ENCODE measurements at regions not wholly inside any gene's neighbourhood (a gene's known extent, or its start where the extent isn't known, plus 50 kb on each side); places are given as distances from the start of the nearest gene placed in this dataset.

- TF ChIP-seq CTCF (IDR thresholded peaks at IDR 0.05; ENCODE audit: poor library complexity, severe bottlenecking) (no peak), EZH2 (IDR thresholded peaks at IDR 0.05; ENCODE audit: borderline replicate concordance, insufficient read depth, low read length, poor library complexity, severe bottlenecking) (no peak)
- TF ChIP-seq, protein P1, sequence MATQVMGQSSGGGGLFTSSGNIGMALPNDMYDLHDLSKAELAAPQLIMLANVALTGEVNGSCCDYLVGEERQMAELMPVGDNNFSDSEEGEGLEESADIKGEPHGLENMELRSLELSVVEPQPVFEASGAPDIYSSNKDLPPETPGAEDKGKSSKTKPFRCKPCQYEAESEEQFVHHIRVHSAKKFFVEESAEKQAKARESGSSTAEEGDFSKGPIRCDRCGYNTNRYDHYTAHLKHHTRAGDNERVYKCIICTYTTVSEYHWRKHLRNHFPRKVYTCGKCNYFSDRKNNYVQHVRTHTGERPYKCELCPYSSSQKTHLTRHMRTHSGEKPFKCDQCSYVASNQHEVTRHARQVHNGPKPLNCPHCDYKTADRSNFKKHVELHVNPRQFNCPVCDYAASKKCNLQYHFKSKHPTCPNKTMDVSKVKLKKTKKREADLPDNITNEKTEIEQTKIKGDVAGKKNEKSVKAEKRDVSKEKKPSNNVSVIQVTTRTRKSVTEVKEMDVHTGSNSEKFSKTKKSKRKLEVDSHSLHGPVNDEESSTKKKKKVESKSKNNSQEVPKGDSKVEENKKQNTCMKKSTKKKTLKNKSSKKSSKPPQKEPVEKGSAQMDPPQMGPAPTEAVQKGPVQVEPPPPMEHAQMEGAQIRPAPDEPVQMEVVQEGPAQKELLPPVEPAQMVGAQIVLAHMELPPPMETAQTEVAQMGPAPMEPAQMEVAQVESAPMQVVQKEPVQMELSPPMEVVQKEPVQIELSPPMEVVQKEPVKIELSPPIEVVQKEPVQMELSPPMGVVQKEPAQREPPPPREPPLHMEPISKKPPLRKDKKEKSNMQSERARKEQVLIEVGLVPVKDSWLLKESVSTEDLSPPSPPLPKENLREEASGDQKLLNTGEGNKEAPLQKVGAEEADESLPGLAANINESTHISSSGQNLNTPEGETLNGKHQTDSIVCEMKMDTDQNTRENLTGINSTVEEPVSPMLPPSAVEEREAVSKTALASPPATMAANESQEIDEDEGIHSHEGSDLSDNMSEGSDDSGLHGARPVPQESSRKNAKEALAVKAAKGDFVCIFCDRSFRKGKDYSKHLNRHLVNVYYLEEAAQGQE (IDR thresholded peaks at IDR 0.05; ENCODE audit: borderline replicate concordance): no peak
Measured at GRCh38 chr15:70273808-70274207, 176.1 kb upstream of the TLE3 start.

All from neural cell (in vitro differentiated cells).